ENCODE measurements at regions not wholly inside any gene's neighbourhood (a gene's known extent, or its start where the extent isn't known, plus 50 kb on each side); places are given as distances from the start of the nearest gene placed in this dataset.
"Not testable (repeated sequence)": the region's sequence is repeated elsewhere in the genome, so short reads cannot be mapped to it uniquely, and the experiment has no call there.

DNA sequence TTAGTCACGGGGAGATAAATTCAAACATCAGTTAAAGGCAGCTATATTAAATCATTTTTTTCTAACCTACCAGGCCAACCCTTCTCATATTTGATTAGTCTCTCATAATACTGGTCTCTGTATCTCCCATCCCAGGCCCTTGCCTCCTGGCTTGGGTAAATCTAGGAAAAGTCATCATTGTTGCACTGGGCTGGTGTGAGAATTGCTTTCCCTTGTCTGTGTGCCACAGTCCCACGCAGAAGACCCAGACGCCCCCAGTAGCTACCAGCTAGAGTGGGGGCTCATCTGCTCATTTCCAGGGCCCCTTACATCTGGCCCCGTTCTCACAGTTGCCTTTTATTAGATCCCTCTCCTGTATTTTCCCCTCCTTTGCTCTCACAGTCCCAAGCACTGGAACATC lies 67.6 kb upstream of the VIPR2 start:
- in situ Hi-C loops (cut with MboI; ENCODE audit: low pct_unique_long_range_greater_than_20kb in 2 of 9, low sequenced_read_pairs in 9 of 9, unreplicated experiment in 9 of 9), result no loop called here
- no peak for ATAC-seq (replicated peaks in 6 of 8)
- H3K4me1 ChIP-seq (replicated peaks in 1 of 2), result no peaks in the 10 kb centered on the region
- WGBS, 10 experiments, result 0 to 96% (median 20%) methylated on average over 1 to 3 of the region's 4 CpGs; no CpG with 5 or more reads in 1 of the 10 experiments
- no peak overlapping the region for H3K4me3 ChIP-seq
- no peak overlapping the region for H3K27ac ChIP-seq

DNA sequence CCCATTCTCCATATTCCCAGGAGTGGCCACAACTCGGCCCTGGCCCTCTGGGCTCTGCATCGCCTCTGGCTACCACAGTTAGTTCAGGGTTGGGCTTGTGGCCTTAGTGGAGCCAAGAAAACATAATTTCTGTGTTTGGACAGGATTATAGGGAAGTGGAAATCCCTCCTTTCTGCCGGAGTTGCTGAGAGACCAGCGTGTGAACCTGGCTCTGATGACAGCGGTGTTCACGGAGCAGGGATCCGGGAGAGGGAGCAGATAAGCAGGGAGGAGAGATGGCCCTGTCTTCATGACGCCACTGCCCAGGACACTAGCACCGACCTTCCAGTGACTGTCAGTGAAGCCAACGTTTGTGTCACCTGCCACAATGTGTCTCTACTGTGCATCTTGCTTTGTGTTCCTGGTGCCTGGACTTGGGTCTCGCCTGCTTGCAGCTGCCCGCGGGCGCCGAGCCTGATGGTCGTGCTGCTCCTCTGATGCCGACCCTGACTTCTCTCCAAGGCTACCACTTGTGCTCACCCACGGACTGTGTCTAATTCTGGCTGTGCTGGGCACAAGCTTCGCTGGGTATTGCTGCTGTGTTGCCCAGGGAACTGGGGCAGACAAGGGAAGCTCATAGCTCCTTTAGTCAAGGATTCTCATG lies 67.0 kb upstream of the VIPR2 start:
- Histone ChIP-seq H3K4me3 (no peak overlapping the region), H3K27ac (no peak overlapping the region), H3K4me1 (replicated peaks in 1 of 2) (no peaks in the 10 kb centered on the region)
- peak in 3 of 8 experiments; percentile 83 to 91 (median 90) for ATAC-seq (replicated peaks in 6 of 8)
- WGBS, 10 experiments, result 10 to 82% (median 30%) methylated on average over 3 to 19 of the region's 19 CpGs; no CpG with 5 or more reads in 2 of the 10 experiments
- in situ Hi-C loops (cut with MboI; ENCODE audit: low pct_unique_long_range_greater_than_20kb in 2 of 9, low sequenced_read_pairs in 9 of 9, unreplicated experiment in 9 of 9), result no loop called here

DNA sequence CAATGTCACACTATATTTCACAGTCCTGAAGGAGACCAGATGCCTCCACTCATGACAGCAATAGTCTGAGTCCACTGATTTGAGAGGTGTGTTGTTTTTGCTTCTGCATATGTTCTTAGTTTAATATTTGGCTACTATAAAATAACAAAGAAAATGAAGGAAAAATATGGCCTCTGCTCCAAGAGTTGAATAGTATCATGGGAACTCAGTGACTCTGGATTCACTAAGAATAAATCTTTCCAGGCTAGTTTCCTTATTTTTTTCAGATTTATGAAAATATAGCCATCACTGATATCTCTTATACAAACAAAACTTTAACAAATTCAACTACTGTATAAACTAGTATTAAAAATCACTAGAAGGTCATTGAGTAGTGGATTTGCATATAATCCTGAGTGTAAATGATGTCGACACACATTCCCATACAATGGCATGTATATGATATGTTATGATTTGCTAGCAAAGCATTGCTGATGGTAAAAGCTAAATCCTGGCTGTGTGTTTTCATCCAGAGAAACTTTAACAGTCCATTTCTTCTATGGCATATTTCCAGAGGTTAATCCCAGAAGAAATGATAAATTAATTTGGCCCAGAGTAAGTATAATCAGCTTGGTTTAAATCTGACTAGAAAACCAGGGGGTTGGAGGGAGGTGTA lies 66.0 kb upstream of the VIPR2 start:
- no peak overlapping the region for H3K4me3 ChIP-seq
- H3K4me1 ChIP-seq (replicated peaks in 1 of 2), result no peaks in the 10 kb centered on the region
- H3K27ac ChIP-seq, result no peak overlapping the region
- in situ Hi-C loops (cut with MboI; ENCODE audit: low pct_unique_long_range_greater_than_20kb in 2 of 9, low sequenced_read_pairs in 9 of 9, unreplicated experiment in 9 of 9), result no loop called here
- 0 to 100% (median 50%) methylated on average over 1 of the region's 1 CpG; no CpG with 5 or more reads in 3 of the 10 experiments for WGBS, 10 experiments
- ATAC-seq (replicated peaks in 6 of 8), result peak in 1 of 8 experiments; percentile 26

DNA sequence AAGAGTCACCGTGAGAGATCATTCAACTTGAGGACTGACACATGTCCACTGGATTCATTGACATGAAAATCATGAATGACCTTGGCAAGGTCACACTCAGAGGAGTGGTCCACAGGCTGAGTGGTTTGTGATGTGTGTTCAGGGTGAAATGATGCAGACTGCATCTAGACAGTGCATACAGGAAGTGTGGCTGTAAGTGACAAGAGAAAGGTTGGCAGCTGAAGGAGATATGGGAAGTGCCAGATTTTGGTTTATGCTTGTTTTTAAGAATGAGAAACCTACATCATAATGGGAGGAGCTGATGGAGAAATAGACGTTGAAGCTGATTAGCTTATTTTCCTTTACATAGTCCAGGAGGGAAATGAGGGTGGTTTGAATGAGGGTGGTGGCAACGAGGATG lies 64.8 kb upstream of the VIPR2 start:
- 0 to 80% (median 37%) methylated on average over 1 to 2 of the region's 3 CpGs; no CpG with 5 or more reads in 1 of the 10 experiments for WGBS, 10 experiments
- in situ Hi-C loops (cut with MboI; ENCODE audit: low pct_unique_long_range_greater_than_20kb in 2 of 9, low sequenced_read_pairs in 9 of 9, unreplicated experiment in 9 of 9), result no loop called here
- Histone ChIP-seq H3K4me3 (no peak overlapping the region), H3K27ac (no peak overlapping the region), H3K4me1 (replicated peaks in 1 of 2) (no peaks in the 10 kb centered on the region)
- no peak for ATAC-seq (replicated peaks in 6 of 8)

DNA sequence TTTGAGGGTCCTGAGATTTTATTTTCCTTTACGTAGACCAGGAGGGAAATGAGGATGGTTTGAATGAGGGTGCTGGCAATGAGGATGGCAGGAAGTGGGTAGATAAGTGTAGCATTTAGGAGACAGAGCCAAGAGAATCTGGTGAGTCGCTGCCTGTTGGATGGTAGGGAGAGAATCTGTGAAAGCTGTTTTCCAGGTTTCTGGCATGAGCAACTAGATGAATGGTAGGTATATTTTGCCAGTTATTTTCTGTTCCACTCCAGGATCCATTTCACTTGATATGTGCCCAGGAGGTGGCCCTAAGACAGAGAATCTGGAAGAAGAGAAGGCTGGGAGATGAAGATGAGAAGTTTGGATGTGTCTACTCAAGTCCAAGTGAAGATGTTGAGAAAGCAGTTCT lies 63.3 kb upstream of the VIPR2 start:
- no peak for ATAC-seq (replicated peaks in 6 of 8)
- Histone ChIP-seq H3K4me1 (replicated peaks in 1 of 2) (no peaks in the 10 kb centered on the region), H3K27ac (no peak overlapping the region), H3K4me3 (no peak overlapping the region)
- in situ Hi-C loops (cut with MboI; ENCODE audit: low pct_unique_long_range_greater_than_20kb in 2 of 9, low sequenced_read_pairs in 9 of 9, unreplicated experiment in 9 of 9), result no loop called here
- 25 to 100% (median 79%) methylated on average over 1 to 2 of the region's 2 CpGs; no CpG with 5 or more reads in 5 of the 10 experiments for WGBS, 10 experiments

DNA sequence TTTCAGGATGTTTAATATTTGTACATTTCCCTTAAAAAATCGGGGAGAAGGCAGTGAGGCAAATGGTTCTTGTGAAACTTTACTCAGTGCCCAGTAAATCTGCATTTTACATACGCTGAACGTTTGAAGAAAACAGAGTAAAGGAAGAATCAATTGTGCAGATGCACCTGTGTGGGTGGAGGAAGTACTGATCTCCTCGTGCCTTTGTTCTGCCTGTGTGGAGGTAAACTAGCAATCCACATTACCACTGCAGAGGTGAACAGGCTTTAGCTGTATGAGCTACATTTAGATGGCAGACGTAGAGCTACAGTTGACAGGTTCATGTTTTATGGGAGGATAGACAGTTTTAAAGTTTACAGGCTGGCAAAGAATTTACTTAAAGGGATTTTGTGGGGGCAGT lies 62.7 kb upstream of the VIPR2 start:
- Histone ChIP-seq H3K27ac (no peak overlapping the region), H3K4me3 (no peak overlapping the region), H3K4me1 (replicated peaks in 1 of 2) (no peaks in the 10 kb centered on the region)
- 0 to 61% (median 30%) methylated on average over 1 to 5 of the region's 5 CpGs for WGBS, 10 experiments
- in situ Hi-C loops (cut with MboI; ENCODE audit: low pct_unique_long_range_greater_than_20kb in 2 of 9, low sequenced_read_pairs in 9 of 9, unreplicated experiment in 9 of 9), result no loop called here
- ATAC-seq (replicated peaks in 6 of 8), result no peak

DNA sequence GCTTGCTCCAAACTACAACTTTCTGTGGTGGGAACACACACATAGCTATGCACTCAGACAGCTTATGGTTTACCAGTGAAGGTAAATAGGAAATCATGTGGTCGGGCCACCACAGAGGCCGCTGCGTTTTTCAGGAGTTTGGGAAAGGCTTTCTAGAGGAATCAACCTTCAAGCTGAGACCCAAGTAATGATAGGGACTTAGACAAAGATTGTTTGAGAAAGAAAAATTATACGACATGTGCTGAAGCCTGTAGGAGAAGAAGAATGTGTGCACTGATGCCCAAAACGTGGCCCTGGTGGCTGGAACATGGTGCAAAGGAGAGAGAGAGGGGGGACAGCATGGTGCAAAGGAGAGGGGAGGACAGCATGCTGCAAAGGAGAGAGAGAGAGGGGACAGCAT lies 61.2 kb upstream of the VIPR2 start:
- ATAC-seq (replicated peaks in 6 of 8), result no peak
- Histone ChIP-seq H3K4me3 (no peak overlapping the region), H3K4me1 (replicated peaks in 1 of 2) (no peaks in the 10 kb centered on the region), H3K27ac (no peak overlapping the region)
- in situ Hi-C loops (cut with MboI; ENCODE audit: low pct_unique_long_range_greater_than_20kb in 2 of 9, low sequenced_read_pairs in 9 of 9, unreplicated experiment in 9 of 9), result no loop called here
- 0 to 65% (median 51%) methylated on average over 2 to 5 of the region's 5 CpGs; no CpG with 5 or more reads in 1 of the 10 experiments for WGBS, 10 experiments

DNA sequence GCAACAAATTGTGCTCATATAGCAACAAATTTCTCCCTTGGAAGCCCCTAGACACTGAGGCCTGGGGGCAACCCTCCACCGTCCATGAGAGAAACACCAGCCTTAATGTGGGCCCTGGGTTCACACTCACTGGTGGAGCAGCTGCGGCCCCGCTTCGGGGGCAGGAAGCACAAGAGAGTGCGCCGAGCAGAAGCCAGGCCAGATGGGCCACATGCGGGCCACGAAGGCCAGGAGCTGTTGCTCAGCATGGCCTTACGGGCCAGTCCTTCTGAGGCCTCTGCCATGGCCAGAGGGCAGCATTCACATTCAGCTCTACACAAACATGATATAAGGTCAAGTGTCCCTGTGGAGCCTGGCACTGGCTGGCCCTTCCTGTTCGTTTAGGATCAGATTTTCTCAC lies 60.0 kb upstream of the VIPR2 start:
- in situ Hi-C loops (cut with MboI; ENCODE audit: low pct_unique_long_range_greater_than_20kb in 2 of 9, low sequenced_read_pairs in 9 of 9, unreplicated experiment in 9 of 9), result no loop called here
- no peak overlapping the region for H3K27ac ChIP-seq
- no peak for ATAC-seq (replicated peaks in 6 of 8)
- no peak overlapping the region for H3K4me3 ChIP-seq
- H3K4me1 ChIP-seq (replicated peaks in 1 of 2), result no peaks in the 10 kb centered on the region
- 38 to 100% (median 85%) methylated on average over 2 to 6 of the region's 10 CpGs; no CpG with 5 or more reads in 4 of the 10 experiments for WGBS, 10 experiments

DNA sequence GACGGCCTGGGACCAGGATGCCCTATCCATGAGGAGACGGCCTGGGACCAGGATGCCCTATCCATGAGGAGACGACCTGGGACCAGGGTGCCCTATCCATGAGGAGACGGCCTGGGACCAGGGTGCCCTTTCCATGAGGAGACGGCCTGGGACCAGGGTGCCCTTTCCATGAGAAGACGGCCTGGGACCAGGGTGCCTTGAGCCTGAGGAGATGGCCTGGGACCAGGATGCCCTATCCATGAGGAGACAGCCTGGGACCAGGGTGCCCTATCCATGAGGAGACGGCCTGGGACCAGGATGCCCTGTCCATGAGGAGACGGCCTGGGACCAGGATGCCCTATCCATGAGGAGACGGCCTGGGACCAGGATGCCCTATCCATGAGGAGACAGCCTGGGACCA lies 58.6 kb upstream of the VIPR2 start:
- in situ Hi-C loops (cut with MboI; ENCODE audit: low pct_unique_long_range_greater_than_20kb in 2 of 9, low sequenced_read_pairs in 9 of 9, unreplicated experiment in 9 of 9); H3K4me3 ChIP-seq; H3K4me1 ChIP-seq (replicated peaks in 1 of 2); H3K27ac ChIP-seq; ATAC-seq (replicated peaks in 6 of 8): not testable (repeated sequence)
- 20 to 60% methylated on average over 1 to 2 of the region's 9 CpGs; no CpG with 5 or more reads in 8 of the 10 experiments for WGBS, 10 experiments

DNA sequence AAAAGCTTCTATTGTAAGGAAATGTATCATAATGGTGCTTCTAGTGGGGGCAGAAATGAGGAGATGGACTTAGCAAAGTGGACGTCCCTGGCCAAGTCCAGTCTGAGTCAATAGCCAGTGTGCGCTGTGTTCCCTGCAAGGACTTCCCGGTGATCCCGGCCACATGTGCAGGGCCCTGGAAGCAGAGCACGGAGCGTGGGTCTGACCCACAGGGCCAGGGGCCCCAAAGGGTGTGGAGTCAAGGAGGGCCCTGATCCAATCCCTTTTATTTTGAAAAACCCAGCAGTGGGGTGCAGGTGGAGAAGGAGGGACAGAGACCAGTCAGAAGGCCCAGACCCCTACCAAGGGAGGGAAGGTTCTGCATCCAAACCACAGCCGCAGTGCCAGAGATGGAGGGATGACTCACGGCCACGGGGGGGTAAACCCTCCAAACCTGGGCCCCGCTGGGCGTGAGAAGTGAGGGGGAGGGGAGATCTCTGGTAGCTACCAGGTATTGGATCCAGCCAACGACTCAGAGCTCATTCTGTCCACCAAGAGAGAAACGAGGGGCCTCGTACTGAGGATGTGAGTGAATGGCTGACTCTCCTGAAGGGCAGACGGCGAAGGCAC lies 57.2 kb upstream of the VIPR2 start:
- Histone ChIP-seq H3K4me3 (no peak overlapping the region), H3K27ac (no peak overlapping the region), H3K4me1 (replicated peaks in 1 of 2) (no peaks in the 10 kb centered on the region)
- WGBS, 10 experiments, result 18 to 84% (median 73%) methylated on average over 1 to 12 of the region's 16 CpGs; no CpG with 5 or more reads in 3 of the 10 experiments
- ATAC-seq (replicated peaks in 6 of 8), result no peak
- in situ Hi-C loops (cut with MboI; ENCODE audit: low pct_unique_long_range_greater_than_20kb in 2 of 9, low sequenced_read_pairs in 9 of 9, unreplicated experiment in 9 of 9), result no loop called here

DNA sequence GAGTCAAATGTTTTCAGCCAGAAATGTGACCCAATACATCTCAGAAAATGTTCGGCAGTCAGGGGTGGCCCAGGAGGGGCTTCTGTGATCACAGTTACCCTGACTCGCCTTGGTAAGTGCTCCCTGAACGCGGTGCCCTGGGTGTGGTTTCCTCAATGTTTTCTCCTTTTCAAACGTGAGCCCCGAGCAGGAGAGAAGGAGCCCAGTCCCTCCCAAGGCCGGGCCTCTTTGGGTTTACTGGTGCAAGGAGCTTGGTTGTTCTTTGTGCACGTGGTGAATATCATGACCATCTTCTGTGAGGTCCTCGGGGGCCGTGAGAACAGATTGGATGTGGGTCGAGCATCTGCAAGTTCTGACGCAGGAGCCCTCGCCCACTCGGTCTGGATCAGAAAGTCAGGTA lies 55.8 kb upstream of the VIPR2 start:
- in situ Hi-C loops (cut with MboI; ENCODE audit: low pct_unique_long_range_greater_than_20kb in 2 of 9, low sequenced_read_pairs in 9 of 9, unreplicated experiment in 9 of 9), result no loop called here
- no peak overlapping the region for H3K4me3 ChIP-seq
- no peaks in the 10 kb centered on the region for H3K4me1 ChIP-seq (replicated peaks in 1 of 2)
- 48 to 90% (median 77%) methylated on average over 4 to 9 of the region's 14 CpGs; no CpG with 5 or more reads in 3 of the 10 experiments for WGBS, 10 experiments
- no peak overlapping the region for H3K27ac ChIP-seq
- no peak for ATAC-seq (replicated peaks in 6 of 8)

DNA sequence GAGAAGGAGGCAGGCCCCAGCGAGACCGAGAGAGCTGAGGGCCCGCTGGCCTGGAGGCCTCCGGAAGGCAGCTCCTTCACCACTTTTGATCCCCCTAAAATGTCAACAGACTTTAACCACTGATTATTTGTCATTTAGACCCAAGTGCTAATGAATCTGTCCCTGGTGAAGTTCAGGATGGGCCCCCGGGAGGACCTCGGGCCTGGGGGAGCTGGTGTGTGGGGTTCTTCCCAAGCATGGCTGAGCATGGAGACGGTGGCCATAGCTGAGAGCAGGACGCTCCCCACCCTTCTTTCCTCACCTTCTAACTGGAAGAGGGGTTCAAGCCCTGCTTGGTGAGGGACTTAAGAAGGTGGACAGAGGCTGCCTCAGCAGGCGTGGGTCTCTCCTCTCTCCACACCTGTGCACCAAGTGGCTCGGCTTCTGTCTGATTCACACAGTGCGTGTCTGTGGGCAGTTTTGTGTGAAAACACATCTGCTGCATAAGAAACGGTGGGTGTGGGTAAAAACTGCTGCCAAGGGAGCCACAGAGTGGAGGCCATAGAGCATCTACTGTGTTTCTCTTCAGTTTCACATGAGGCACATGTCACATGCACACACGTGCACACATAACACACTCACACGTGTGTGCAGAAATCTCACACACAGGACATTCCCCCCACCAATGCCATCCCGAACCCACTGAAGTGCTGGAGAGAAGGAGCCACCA lies 53.5 kb upstream of the VIPR2 start:
- H3K4me3 ChIP-seq, result no peak overlapping the region
- 3 to 92% (median 71%) methylated on average over 2 to 10 of the region's 15 CpGs; no CpG with 5 or more reads in 3 of the 10 experiments for WGBS, 10 experiments
- no peaks in the 10 kb centered on the region for H3K4me1 ChIP-seq (replicated peaks in 1 of 2)
- in situ Hi-C loops (cut with MboI; ENCODE audit: low pct_unique_long_range_greater_than_20kb in 2 of 9, low sequenced_read_pairs in 9 of 9, unreplicated experiment in 9 of 9), result no loop called here
- no peak overlapping the region for H3K27ac ChIP-seq
- ATAC-seq (replicated peaks in 6 of 8), result no peak
